ENCODE measurements at regions not wholly inside any gene's neighbourhood (a gene's known extent, or its start where the extent isn't known, plus 50 kb on each side); places are given as distances from the start of the nearest gene placed in this dataset.
"Not testable (repeated sequence)": the region's sequence is repeated elsewhere in the genome, so short reads cannot be mapped to it uniquely, and the experiment has no call there.

- no peak for DNase-seq
These were observed 729.7 kb upstream of the USP15 start for GRCh38 chr12:61530456-61530855.

GRCh38 chr12:61531195-61531594 is 729.0 kb upstream of the USP15 start:
- DNase-seq, result no peak

GRCh38 chr12:61536117-61536516 is 724.1 kb upstream of the USP15 start:
- no peak for DNase-seq

- no peak for DNase-seq
These were observed 723.7 kb upstream of the USP15 start for GRCh38 chr12:61536525-61536924.

GRCh38 chr12:61538951-61539350 is 721.3 kb upstream of the USP15 start:
- DNase-seq, result no peak

- DNase-seq, result no peak
These were observed 717.7 kb upstream of the USP15 start for GRCh38 chr12:61542551-61542950.

GRCh38 chr12:61546296-61546695 is 713.9 kb upstream of the USP15 start:
- DNase-seq, result no peak

- no peak for DNase-seq
These were observed 707.1 kb upstream of the USP15 start for GRCh38 chr12:61553091-61553490.

- no peak for DNase-seq
These were observed 705.8 kb upstream of the USP15 start for GRCh38 chr12:61554268-61555008.

GRCh38 chr12:61563665-61564450 is 696.3 kb upstream of the USP15 start:
- no peak for DNase-seq

GRCh38 chr12:61564466-61564865 is 695.7 kb upstream of the USP15 start:
- DNase-seq, result no peak

GRCh38 chr12:61566183-61566582 is 694.0 kb upstream of the USP15 start:
- DNase-seq, result no peak

- no peak for DNase-seq
These were observed 685.9 kb upstream of the USP15 start for GRCh38 chr12:61574339-61574738.

- DNase-seq, result no peak
These were observed 675.3 kb upstream of the USP15 start for GRCh38 chr12:61584943-61585342.

- DNase-seq, result not testable (repeated sequence)
These were observed 669.3 kb upstream of the USP15 start for GRCh38 chr12:61590864-61591263.

- no peak for DNase-seq
These were observed 650.1 kb upstream of the USP15 start for GRCh38 chr12:61610143-61610542.

- no peak for DNase-seq
These were observed 630.5 kb upstream of the USP15 start for GRCh38 chr12:61629702-61630101.

GRCh38 chr12:61646639-61647038 is 613.6 kb upstream of the USP15 start:
- DNase-seq, result no peak

- DNase-seq, result no peak
These were observed 612.6 kb upstream of the USP15 start for GRCh38 chr12:61647566-61647965.

GRCh38 chr12:61652265-61652664 is 607.9 kb upstream of the USP15 start:
- DNase-seq, result no peak

- DNase-seq, result no peak
These were observed 605.5 kb upstream of the USP15 start for GRCh38 chr12:61654698-61655097.

- DNase-seq, result no peak
These were observed 605.0 kb upstream of the USP15 start for GRCh38 chr12:61655241-61655640.

- DNase-seq, result no peak
These were observed 592.5 kb upstream of the USP15 start for GRCh38 chr12:61667676-61668075.

GRCh38 chr12:61676520-61676919 is 583.7 kb upstream of the USP15 start:
- no peak for DNase-seq
